ENCODE measurements at regions not wholly inside any gene's neighbourhood (a gene's known extent, or its start where the extent isn't known, plus 50 kb on each side); places are given as distances from the start of the nearest gene placed in this dataset.

DNA sequence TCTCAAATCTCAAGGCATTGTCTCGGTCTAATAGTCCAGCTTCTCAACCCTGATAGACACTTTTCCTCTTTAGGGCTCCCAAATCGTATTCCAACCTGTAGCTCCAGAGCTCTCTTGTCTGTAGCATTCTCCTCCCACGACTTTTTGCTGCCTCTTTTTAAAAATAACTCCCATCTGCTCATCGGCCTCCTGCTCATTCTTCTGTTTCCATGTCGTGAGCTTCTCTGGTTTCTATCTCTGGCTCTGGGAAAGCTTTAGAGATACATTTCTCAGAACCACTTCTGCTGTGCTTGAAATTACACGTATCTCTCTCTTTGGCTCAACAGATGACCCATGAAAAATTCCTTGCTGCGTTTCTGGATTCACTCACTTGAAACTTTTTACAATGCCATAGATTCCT, 609.6 kb upstream of the C16orf82 start:
- FAIRE-seq (no peak), DNase-seq (ENCODE audit: low read depth, low spot score) (no peak)
- Histone ChIP-seq H3K9me3 (ENCODE audit: control insufficient read depth, low read depth, low read length) (peaks cover 2% of the 10 kb centered on the region), H3K27ac (ENCODE audit: control insufficient read depth, insufficient read depth, low read length) (no peak overlapping the region), H3K4me1 (ENCODE audit: control insufficient read depth, extremely low read depth, insufficient read depth, low read length) (no peaks in the 10 kb centered on the region), H3K79me2 (ENCODE audit: control insufficient read depth, insufficient read depth, low read length) (no peaks in the 10 kb centered on the region), H2AFZ (ENCODE audit: control insufficient read depth, low read length) (no peak overlapping the region), H3K4me3 (ENCODE audit: control insufficient read depth in 2 of 3, extremely low read depth in 1 of 3, insufficient read depth in 2 of 3, low read depth in 1 of 3, low read length in 3 of 3) (no peak overlapping the region), H3K4me2 (ENCODE audit: control insufficient read depth, extremely low read depth, insufficient read depth, low read depth, low read length) (no peak overlapping the region), H4K20me1 (ENCODE audit: control insufficient read depth, extremely low read depth, insufficient read depth, low read length) (no peaks in the 10 kb centered on the region), H3K27me3 (ENCODE audit: control insufficient read depth, extremely low read depth, insufficient read depth, low read length) (no peaks in the 10 kb centered on the region), H3K9ac (ENCODE audit: control insufficient read depth, extremely low read depth, insufficient read depth, low read length) (no peak overlapping the region), H3K36me3 (ENCODE audit: control insufficient read depth in 2 of 2, extremely low read depth in 1 of 2, insufficient read depth in 2 of 2, low read length in 2 of 2) (no peaks in the 10 kb centered on the region), H3K9me1 (ENCODE audit: control insufficient read depth, extremely low read depth, insufficient read depth, low read length) (no peaks in the 10 kb centered on the region)
- dilution Hi-C loops (cut with MboI; ENCODE audit: extremely low pct_ligation_motif_present, low sequenced_read_pairs): no loop called here
- TF ChIP-seq EZH2 (IDR thresholded peaks at IDR 0.05; ENCODE audit: low read length): no peak
- TF ChIP-seq, protein P1, sequence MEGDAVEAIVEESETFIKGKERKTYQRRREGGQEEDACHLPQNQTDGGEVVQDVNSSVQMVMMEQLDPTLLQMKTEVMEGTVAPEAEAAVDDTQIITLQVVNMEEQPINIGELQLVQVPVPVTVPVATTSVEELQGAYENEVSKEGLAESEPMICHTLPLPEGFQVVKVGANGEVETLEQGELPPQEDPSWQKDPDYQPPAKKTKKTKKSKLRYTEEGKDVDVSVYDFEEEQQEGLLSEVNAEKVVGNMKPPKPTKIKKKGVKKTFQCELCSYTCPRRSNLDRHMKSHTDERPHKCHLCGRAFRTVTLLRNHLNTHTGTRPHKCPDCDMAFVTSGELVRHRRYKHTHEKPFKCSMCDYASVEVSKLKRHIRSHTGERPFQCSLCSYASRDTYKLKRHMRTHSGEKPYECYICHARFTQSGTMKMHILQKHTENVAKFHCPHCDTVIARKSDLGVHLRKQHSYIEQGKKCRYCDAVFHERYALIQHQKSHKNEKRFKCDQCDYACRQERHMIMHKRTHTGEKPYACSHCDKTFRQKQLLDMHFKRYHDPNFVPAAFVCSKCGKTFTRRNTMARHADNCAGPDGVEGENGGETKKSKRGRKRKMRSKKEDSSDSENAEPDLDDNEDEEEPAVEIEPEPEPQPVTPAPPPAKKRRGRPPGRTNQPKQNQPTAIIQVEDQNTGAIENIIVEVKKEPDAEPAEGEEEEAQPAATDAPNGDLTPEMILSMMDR (optimal IDR thresholded peaks at IDR 0.05 in 1 of 3, IDR thresholded peaks at IDR 0.05 in 1 of 3, conservative IDR thresholded peaks at IDR 0.05 in 1 of 3; ENCODE audit: extremely low read depth in 1 of 3, insufficient read depth in 2 of 3, low read length in 3 of 3): no peak

DNA sequence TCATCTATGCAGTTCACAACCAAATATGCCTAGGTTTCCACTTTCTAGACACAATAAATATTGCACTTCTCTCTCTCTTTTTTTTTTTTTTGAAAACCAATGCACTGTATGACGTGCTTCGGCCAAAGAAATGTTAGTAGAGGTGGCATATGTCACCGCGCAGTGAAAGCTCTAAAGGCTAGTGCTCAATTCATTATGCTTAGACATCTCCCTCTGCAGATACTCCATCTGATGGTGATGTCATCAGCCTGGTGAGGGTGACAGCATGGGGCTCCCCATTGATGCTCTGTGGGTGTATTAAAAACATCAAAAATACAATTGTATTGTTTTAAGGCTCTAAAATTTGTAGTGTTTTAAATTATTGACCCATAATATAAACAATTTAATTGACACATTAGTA, 608.8 kb upstream of the C16orf82 start:
- Histone ChIP-seq H3K4me2 (ENCODE audit: control insufficient read depth, extremely low read depth, insufficient read depth, low read depth, low read length) (no peak overlapping the region), H3K9ac (ENCODE audit: control insufficient read depth, extremely low read depth, insufficient read depth, low read length) (no peak overlapping the region), H3K27ac (ENCODE audit: control insufficient read depth, insufficient read depth, low read length) (no peak overlapping the region), H3K36me3 (ENCODE audit: control insufficient read depth in 2 of 2, extremely low read depth in 1 of 2, insufficient read depth in 2 of 2, low read length in 2 of 2) (no peaks in the 10 kb centered on the region), H3K27me3 (ENCODE audit: control insufficient read depth, extremely low read depth, insufficient read depth, low read length) (no peaks in the 10 kb centered on the region), H3K9me1 (ENCODE audit: control insufficient read depth, extremely low read depth, insufficient read depth, low read length) (no peaks in the 10 kb centered on the region), H4K20me1 (ENCODE audit: control insufficient read depth, extremely low read depth, insufficient read depth, low read length) (no peaks in the 10 kb centered on the region), H2AFZ (ENCODE audit: control insufficient read depth, low read length) (no peak overlapping the region), H3K79me2 (ENCODE audit: control insufficient read depth, insufficient read depth, low read length) (no peaks in the 10 kb centered on the region), H3K4me3 (ENCODE audit: control insufficient read depth in 2 of 3, extremely low read depth in 1 of 3, insufficient read depth in 2 of 3, low read depth in 1 of 3, low read length in 3 of 3) (no peak overlapping the region), H3K9me3 (ENCODE audit: control insufficient read depth, low read depth, low read length) (peaks cover 2% of the 10 kb centered on the region), H3K4me1 (ENCODE audit: control insufficient read depth, extremely low read depth, insufficient read depth, low read length) (no peaks in the 10 kb centered on the region)
- no peak for FAIRE-seq
- DNase-seq (ENCODE audit: low read depth, low spot score): no peak
- dilution Hi-C loops (cut with MboI; ENCODE audit: extremely low pct_ligation_motif_present, low sequenced_read_pairs): no loop called here
- TF ChIP-seq, protein P1 (optimal IDR thresholded peaks at IDR 0.05 in 1 of 3, IDR thresholded peaks at IDR 0.05 in 1 of 3, conservative IDR thresholded peaks at IDR 0.05 in 1 of 3; ENCODE audit: extremely low read depth in 1 of 3, insufficient read depth in 2 of 3, low read length in 3 of 3): no peak
- no peak for TF ChIP-seq EZH2 (IDR thresholded peaks at IDR 0.05; ENCODE audit: low read length)
